HepG2 (cell line): ENCODE measurements at regions not wholly inside any gene's neighbourhood (a gene's known extent, or its start where the extent isn't known, plus 50 kb on each side); places are given as distances from the start of the nearest gene placed in this dataset.

Experiments
- FOSL2 ChIP-seq: sonication (generic); formaldehyde crosslinking; IDR thresholded peaks from 2 replicates; pipeline ENCODE4 v1.4.0; 2020; ENCODE audit warnings: missing genetic modification reagents
- MXI1 ChIP-seq: IDR thresholded peaks from 3 replicates; pipeline ENCODE4 v1.6.1; 2012; ENCODE audit warnings: low read depth, low read length, inconsistent platforms, borderline replicate concordance

- no peak for TF ChIP-seq MXI1
- TF ChIP-seq FOSL2 = no peak
These were observed 223.7 kb upstream of the NANOGP8 start for GRCh38 chr15:35308802-35309201.
